Muscle of leg (tissue), 3 donors: ENCODE measurements at regions not wholly inside any gene's neighbourhood (a gene's known extent, or its start where the extent isn't known, plus 50 kb on each side); places are given as distances from the start of the nearest gene placed in this dataset.

Source experiments
- DNase-seq: peaks from one replicate; pipeline ENCODE4 v3.0.0; 2013
- H3K27ac ChIP-seq: one replicate; pipeline ENCODE4 v1.5.1; 2013; ENCODE audit warnings: mild to moderate bottlenecking, low read length, control low read depth
- H3K27me3 ChIP-seq: one replicate; pipeline ENCODE4 v1.6.1; 2013; ENCODE audit warnings: low read length; ENCODE audit not compliant: control insufficient read depth, insufficient read depth
- H3K36me3 ChIP-seq: one replicate; pipeline ENCODE4 v1.6.1; 2013; ENCODE audit warnings: low read length; ENCODE audit not compliant: control insufficient read depth, insufficient read depth
- H3K4me1 ChIP-seq: one replicate; pipeline ENCODE4 v1.6.1; 2013; ENCODE audit warnings: low read length; ENCODE audit not compliant: control insufficient read depth, insufficient read depth
- H3K4me3 ChIP-seq: one replicate; pipeline ENCODE4 v1.5.1; 2013; ENCODE audit warnings: low read length, control low read depth
- H3K9me3 ChIP-seq: replicated peaks from 2 replicates; pipeline ENCODE4 v1.6.1; 2013; ENCODE audit warnings: low read depth, low read length; ENCODE audit not compliant: control insufficient read depth
- WGBS: methylation state at CpG from one replicate; pipeline ENCODE4 v1.1.5; 2013; ENCODE audit warnings: missing lambda C conversion rate; ENCODE audit not compliant: insufficient coverage; 5-methylcytosine and 5-hydroxymethylcytosine counted together

DNA sequence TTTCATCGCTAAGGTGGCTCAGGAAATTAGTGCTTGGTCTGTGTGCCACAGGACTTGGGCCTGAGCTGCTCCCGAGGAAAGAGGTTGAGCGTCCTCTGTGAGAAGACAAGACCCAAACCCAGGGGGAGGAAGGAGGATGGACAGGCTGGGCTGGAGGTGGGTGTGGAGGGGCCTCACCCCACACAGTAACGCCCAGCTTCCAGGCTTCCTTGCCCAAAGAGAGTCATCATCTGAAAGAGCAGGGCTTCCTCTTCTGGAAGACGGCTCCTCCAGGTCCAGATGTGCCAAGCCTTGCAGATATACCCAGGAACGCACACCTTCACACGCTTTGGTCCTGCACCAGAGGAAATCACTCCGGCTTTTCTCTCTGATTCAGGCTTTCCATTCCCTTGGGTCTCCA is 127.8 kb upstream of the MGMT start:
- WGBS: 88% methylated on average over 8 of the region's 8 CpGs
- Histone ChIP-seq H3K27me3 (no peaks in the 10 kb centered on the region), H3K27ac (no peak overlapping the region), H3K4me3 (no peak overlapping the region), H3K9me3 (no peaks in the 10 kb centered on the region), H3K36me3 (no peaks in the 10 kb centered on the region), H3K4me1 (no peaks in the 10 kb centered on the region)
- no peak for DNase-seq

DNA sequence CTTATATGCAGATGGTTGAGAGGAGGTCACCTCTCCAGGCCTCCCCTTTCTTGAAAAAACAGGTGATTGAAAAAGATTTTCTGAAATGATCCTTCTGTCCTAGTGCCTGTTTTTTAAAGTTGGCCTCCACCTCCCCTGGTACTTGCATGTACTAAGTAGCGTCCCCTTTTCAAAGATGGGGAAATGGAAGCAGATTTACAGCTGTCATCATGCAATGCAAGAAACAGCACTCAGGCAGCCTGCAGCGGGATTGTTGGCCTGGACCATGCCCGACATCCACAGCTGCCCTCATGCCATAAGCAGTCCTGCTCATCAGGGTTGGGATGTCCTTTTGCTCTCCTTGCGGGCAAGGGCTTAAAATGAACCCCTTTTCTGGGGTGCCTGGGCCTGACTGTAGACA is 127.2 kb upstream of the MGMT start:
- Histone ChIP-seq H3K4me3 (no peak overlapping the region), H3K36me3 (no peaks in the 10 kb centered on the region), H3K9me3 (no peaks in the 10 kb centered on the region), H3K4me1 (no peaks in the 10 kb centered on the region), H3K27ac (no peak overlapping the region), H3K27me3 (no peaks in the 10 kb centered on the region)
- no peak for DNase-seq
- 89% methylated on average over 4 of the region's 4 CpGs for WGBS

DNA sequence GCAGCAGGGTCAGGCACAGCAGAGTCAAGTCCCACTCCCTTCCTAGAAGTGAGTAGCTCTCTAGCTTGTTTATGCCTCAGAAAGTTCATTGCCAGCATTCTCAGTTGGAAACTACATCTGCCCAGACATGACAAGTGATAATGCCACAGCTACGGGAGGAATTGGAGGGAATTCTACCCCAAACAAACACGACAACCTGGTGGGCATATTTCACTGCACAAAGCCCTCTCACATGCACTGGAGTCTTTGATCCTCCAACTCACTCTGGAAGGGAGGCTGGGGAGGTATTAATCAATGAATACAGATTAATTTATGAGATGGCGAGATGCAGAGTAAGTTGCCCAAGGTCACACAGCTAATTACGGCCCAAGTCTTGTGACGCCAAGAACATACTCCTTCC is 126.0 kb upstream of the MGMT start:
- Histone ChIP-seq H3K27me3 (no peaks in the 10 kb centered on the region), H3K9me3 (no peaks in the 10 kb centered on the region), H3K27ac (no peak overlapping the region), H3K36me3 (no peaks in the 10 kb centered on the region), H3K4me1 (no peaks in the 10 kb centered on the region), H3K4me3 (no peak overlapping the region)
- WGBS: 65% methylated on average over 2 of the region's 5 CpGs
- DNase-seq: no peak

DNA sequence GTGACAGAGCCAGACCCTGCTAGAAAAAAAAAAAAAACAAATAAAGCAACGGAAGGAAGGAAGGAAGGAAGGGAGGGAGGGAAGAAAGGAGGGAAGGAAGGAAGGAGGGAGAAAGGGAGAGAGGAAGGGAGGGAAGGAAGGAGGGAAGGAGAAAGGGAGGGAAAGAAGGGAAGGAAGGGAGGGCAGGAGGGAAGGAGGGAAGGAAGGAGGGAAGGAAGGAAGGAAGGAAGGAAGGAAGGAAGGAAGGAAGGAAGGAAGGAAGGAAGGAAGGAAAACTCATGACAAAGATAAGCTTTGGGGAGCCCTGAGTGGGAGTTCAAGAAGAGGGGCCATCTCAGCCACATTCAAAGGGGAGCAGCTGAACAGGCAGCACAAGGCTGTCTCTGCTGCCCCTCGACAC is 124.7 kb upstream of the MGMT start:
- Histone ChIP-seq H3K4me3 (no peak overlapping the region), H3K27me3 (no peaks in the 10 kb centered on the region), H3K27ac (no peak overlapping the region), H3K9me3 (no peaks in the 10 kb centered on the region), H3K36me3 (no peaks in the 10 kb centered on the region), H3K4me1 (no peaks in the 10 kb centered on the region)
- WGBS: 57% methylated on average over 1 of the region's 2 CpGs
- no peak for DNase-seq

DNA sequence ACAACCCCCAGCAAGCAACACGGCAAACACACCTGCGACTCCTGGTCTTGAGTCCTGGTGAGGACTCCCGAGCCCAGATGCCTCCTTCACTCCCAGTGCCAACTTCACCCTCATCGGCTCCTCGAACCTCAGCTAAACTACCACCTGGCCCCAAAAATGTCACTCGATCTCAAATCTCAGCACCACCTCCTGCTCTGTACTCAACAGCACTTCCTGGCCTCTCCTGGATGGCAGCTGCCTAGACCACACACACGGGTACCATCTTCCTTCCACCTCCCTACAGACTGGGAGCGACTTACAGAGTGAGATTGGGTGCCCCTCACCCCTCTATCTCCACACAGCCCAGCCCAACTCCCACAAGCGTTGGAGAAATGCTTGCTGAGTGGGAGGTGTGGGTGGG is 123.9 kb upstream of the MGMT start:
- WGBS: 84% methylated on average over 7 of the region's 9 CpGs
- DNase-seq: no peak

DNA sequence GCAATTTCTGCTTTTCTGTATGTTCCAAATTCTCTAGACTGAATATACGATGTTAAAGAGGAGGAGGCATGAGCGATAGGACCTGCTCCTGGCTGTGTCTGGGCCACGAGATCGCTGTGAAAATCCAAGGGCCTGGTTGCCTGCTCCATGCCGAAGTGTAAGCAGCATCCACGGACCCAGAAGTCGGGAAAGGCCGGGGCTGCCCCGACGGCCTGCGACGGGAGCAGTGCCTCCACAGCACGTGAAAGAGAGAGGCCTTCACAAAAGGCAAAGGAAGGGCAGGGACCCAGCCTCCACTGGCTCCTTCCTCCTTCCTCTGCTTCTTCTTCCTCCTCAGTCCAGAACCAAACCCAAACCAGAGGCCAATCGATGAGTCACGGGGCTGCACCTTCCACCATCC is 122.9 kb upstream of the MGMT start:
- Histone ChIP-seq H3K27me3 (no peaks in the 10 kb centered on the region), H3K27ac (no peak overlapping the region), H3K4me1 (no peaks in the 10 kb centered on the region), H3K36me3 (no peaks in the 10 kb centered on the region), H3K9me3 (no peaks in the 10 kb centered on the region), H3K4me3 (no peak overlapping the region)
- 96% methylated on average over 15 of the region's 15 CpGs for WGBS
- DNase-seq: no peak

More for the DNA sequence above, 123.9 kb upstream of the MGMT start:
- H3K36me3 ChIP-seq: no peaks in the 10 kb centered on the region
- H3K9me3 ChIP-seq: no peaks in the 10 kb centered on the region
- H3K4me1 ChIP-seq: no peaks in the 10 kb centered on the region
- H3K4me3 ChIP-seq: no peak overlapping the region
- H3K27me3 ChIP-seq: no peaks in the 10 kb centered on the region
- H3K27ac ChIP-seq: no peak overlapping the region

DNA sequence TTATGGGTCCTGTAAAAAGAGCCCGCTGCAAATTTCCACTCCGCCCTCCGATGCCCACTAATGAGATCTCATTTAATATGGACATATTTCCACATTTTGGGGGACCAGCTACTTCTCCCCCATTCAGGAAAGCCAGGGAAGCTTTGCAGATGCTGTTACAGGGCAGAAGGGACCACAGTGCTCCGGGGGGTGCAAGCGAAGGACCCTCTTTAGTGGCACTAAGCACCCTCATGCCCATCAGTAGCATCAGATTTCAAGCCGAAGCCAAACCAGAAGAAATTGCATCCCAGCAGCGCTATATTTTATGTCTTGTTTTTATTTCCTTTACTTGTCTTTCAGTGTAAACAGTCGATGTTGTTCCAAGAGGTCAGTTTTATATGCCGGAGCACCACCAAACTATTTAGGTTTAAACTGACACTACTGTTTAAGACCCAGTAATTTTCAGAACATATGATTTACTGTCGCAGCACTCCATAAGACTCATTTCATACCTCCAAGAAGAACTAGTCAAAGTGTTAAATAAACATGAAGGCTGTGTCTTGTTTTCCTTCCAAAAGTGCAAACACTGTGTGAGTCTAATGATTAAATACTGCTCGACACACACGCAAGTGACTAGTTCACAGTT is 122.2 kb upstream of the MGMT start:
- H3K36me3 ChIP-seq: no peaks in the 10 kb centered on the region
- no peak overlapping the region for H3K4me3 ChIP-seq
- H3K27me3 ChIP-seq: no peaks in the 10 kb centered on the region
- no peaks in the 10 kb centered on the region for H3K9me3 ChIP-seq
- WGBS: 93% methylated on average over 4 of the region's 12 CpGs
- no peak for DNase-seq
- H3K27ac ChIP-seq: no peak overlapping the region
- no peaks in the 10 kb centered on the region for H3K4me1 ChIP-seq

DNA sequence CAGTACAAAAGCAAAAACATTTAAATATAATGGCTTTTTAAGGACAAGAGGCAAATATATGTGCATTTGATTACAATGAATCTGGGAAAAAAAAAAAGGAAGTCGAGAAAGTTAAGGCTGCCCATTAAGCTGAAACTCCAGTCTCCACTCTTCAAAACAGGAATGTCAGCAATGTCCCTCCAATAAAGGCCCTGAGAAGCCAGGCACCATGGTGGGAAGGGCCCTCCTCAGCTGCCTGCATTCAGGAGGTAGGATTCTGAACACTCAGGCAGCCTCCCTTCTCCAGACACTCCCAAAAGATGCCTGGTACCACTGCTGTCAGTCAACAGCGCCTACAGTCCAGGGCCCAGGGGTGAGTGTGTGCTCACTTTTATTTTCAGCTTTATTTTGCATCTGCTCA is 121.3 kb upstream of the MGMT start:
- Histone ChIP-seq H3K4me3 (no peak overlapping the region), H3K36me3 (no peaks in the 10 kb centered on the region), H3K27ac (no peak overlapping the region), H3K27me3 (no peaks in the 10 kb centered on the region), H3K9me3 (no peaks in the 10 kb centered on the region), H3K4me1 (no peaks in the 10 kb centered on the region)
- whole genome bisulfite sequencing: no CpG with 5 or more reads among the region's 2 CpGs
- DNase-seq: no peak

DNA sequence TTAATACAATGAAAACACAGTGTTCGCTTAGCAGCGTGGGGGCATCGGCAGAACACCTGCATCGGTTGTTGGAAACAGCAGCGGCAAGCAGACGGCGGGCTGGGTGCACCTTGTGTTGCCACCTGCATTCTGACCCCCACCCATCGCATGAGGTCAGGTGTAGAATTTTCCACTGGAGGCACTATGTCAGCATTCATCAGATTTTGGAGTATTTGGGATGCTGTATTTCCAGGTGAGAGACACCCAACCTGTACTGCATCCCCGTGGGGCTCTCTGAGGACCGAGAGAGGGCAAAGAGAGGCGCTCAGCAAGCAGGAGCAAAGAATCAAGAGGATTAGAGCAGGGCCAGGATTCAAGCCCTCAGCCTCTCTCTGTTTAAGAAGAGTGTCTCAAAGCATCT is 116.4 kb upstream of the MGMT start:
- no peaks in the 10 kb centered on the region for H3K4me1 ChIP-seq
- H3K4me3 ChIP-seq: no peak overlapping the region
- H3K27me3 ChIP-seq: no peaks in the 10 kb centered on the region
- no peak for DNase-seq
- no peaks in the 10 kb centered on the region for H3K36me3 ChIP-seq
- WGBS: 82% methylated on average over 10 of the region's 11 CpGs
- peaks cover 2% of the 10 kb centered on the region for H3K9me3 ChIP-seq
- no peak overlapping the region for H3K27ac ChIP-seq

DNA sequence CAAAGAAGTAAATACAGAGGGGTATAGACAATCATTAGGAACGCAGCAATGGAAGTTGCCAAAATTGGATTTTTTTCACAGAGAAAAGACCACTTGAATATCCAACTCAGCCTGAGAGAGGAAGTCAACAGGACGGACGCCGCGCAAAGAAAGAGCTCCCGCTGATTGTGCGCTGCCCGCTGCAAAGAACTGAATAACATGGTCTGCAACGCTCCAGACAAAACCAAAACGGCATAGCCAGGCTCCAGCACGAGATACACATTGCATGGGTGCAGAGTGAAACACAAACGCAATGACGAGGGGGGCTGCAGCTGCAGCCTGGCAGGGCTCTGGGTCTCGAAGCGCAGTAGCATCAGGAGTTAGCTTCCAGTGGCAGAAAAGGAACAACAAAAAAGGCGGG is 113.9 kb upstream of the MGMT start:
- Histone ChIP-seq H3K9me3 (peaks cover 13% of the 10 kb centered on the region), H3K4me1 (no peaks in the 10 kb centered on the region), H3K4me3 (no peak overlapping the region), H3K27ac (no peak overlapping the region), H3K27me3 (no peaks in the 10 kb centered on the region), H3K36me3 (no peaks in the 10 kb centered on the region)
- WGBS: 83% methylated on average over 13 of the region's 16 CpGs
- DNase-seq: no peak

DNA sequence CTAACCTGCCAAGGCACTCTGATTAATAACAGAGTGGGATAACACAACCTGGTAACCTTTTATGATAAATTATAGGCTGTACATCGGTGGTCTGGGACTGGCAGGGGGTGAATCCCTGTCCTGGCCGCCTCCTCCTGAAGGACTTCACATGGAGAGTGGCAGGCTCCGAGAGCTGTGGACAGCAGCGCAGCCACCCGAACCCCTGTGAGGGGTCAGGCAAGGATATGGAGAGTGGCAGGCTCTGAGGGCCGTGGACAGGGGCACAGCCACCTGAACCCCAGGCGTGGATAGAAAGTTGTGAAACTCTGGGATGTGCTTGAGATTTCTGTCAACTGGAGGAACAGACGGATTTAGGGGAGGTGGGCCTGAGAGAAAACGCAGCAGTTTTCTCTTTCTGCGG is 107.0 kb upstream of the MGMT start:
- H3K9me3 ChIP-seq: peaks cover 13% of the 10 kb centered on the region
- H3K36me3 ChIP-seq: no peaks in the 10 kb centered on the region
- H3K4me1 ChIP-seq: no peaks in the 10 kb centered on the region
- no peak for DNase-seq
- no peak overlapping the region for H3K4me3 ChIP-seq
- 91% methylated on average over 8 of the region's 10 CpGs for WGBS
- H3K27me3 ChIP-seq: no peaks in the 10 kb centered on the region
- no peak overlapping the region for H3K27ac ChIP-seq
